ENCODE measurements at regions not wholly inside any gene's neighbourhood (a gene's known extent, or its start where the extent isn't known, plus 50 kb on each side); places are given as distances from the start of the nearest gene placed in this dataset.

DNA sequence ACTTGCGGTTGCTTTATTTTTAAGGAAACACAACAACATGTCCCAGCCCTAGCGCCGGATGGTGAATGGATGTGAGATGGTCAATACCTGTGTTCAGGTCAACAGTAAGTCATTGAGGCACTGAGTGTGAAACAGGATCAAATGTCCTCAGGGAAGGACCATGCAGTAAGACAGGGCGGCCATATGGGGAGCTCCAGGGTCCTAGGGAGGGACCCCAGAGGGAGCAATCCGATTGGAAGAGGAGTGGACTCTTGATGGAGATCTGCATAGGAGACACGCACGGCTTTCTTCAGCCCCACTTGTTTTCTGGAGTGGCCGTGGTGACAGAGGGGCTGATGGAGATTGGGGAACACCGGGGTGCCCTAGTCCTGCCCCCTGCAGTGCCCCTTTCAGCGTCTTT, 423.8 kb upstream of the MKI67 start:
- intact Hi-C loops (cut with DNase I): no loop called here
- no peak overlapping the region for H3K27ac ChIP-seq
- H3K4me1 ChIP-seq: no peaks in the 10 kb centered on the region
- H3K4me3 ChIP-seq: no peak overlapping the region
- peaks cover 0 to 4% (median 0%) of the 10 kb centered on the region in 3 donors for H3K27me3 ChIP-seq (ENCODE audit: insufficient read depth in 3 of 3, low read length in 2 of 3)
- no peaks in the 10 kb centered on the region for H3K36me3 ChIP-seq (ENCODE audit: insufficient read depth in 1 of 2, low read depth in 1 of 2)
- DNase-seq (no peak), ATAC-seq (no peak)
- WGBS, 3 donors: 89 to 93% (median 93%) methylated on average over 10 of the region's 10 CpGs
- TF ChIP-seq, protein P1, sequence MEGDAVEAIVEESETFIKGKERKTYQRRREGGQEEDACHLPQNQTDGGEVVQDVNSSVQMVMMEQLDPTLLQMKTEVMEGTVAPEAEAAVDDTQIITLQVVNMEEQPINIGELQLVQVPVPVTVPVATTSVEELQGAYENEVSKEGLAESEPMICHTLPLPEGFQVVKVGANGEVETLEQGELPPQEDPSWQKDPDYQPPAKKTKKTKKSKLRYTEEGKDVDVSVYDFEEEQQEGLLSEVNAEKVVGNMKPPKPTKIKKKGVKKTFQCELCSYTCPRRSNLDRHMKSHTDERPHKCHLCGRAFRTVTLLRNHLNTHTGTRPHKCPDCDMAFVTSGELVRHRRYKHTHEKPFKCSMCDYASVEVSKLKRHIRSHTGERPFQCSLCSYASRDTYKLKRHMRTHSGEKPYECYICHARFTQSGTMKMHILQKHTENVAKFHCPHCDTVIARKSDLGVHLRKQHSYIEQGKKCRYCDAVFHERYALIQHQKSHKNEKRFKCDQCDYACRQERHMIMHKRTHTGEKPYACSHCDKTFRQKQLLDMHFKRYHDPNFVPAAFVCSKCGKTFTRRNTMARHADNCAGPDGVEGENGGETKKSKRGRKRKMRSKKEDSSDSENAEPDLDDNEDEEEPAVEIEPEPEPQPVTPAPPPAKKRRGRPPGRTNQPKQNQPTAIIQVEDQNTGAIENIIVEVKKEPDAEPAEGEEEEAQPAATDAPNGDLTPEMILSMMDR (IDR thresholded peaks at IDR 0.05): no peak
- H3K9me3 ChIP-seq: no peaks in the 10 kb centered on the region

DNA sequence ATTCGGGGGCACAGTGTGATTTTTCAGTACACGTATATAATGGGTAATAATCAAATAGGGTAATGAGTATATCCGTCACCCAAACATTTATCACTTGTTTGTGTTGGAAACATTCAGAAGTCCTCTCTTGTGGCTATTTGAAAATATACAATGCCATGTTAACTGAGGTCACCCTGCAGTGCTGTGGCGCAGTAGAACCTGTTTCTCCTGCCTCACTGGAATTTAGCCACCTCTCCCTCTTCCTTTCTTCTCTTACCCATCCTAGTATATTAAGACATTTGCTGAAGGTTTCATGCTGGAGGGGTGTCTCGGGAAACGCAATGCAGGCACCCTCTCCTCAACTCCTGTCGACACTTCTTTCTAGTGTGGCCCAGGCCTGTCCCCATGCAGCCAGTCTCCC, 425.3 kb upstream of the MKI67 start:
- Histone ChIP-seq H3K27ac (no peak overlapping the region), H3K9me3 (no peaks in the 10 kb centered on the region), H3K4me1 (no peaks in the 10 kb centered on the region), H3K36me3 (ENCODE audit: insufficient read depth in 1 of 2, low read depth in 1 of 2) (no peaks in the 10 kb centered on the region), H3K4me3 (no peak overlapping the region), H3K27me3 (ENCODE audit: insufficient read depth in 3 of 3, low read length in 2 of 3) (peaks cover 0 to 4% (median 3%) of the 10 kb centered on the region in 3 donors)
- WGBS, 3 donors: 87 to 98% (median 90%) methylated on average over 7 of the region's 7 CpGs
- no peak for DNase-seq
- intact Hi-C loops (cut with DNase I): no loop called here
- no peak for ATAC-seq
- TF ChIP-seq, protein P1 (IDR thresholded peaks at IDR 0.05): no peak

DNA sequence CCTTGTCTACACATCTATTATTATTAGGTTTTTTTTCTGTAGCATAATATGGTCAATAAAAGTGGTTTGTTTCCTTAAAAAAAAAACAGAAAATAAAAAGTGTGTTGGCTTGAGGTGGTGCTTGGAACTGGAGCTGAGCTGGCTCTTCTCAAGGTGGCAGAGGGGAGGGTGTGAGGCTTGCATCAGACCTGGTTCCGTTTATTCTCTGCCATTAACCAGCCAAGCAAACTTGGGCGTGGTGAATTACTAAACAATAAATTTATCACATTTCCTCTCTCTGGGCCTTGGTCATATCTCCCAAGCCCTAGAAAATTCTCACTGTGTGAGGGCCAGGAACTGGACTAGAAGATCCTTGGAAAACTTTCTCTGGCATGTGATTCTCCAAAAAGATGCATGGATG, 427.5 kb upstream of the MKI67 start:
- DNase-seq (no peak), ATAC-seq (no peak)
- Histone ChIP-seq H3K4me3 (no peak overlapping the region), H3K36me3 (ENCODE audit: insufficient read depth in 1 of 2, low read depth in 1 of 2) (no peaks in the 10 kb centered on the region), H3K27me3 (ENCODE audit: insufficient read depth in 3 of 3, low read length in 2 of 3) (peaks cover 0 to 3% (median 0%) of the 10 kb centered on the region in 3 donors), H3K4me1 (no peaks in the 10 kb centered on the region), H3K9me3 (no peaks in the 10 kb centered on the region), H3K27ac (no peak overlapping the region)
- intact Hi-C loops (cut with DNase I): no loop called here
- 46 to 73% (median 52%) methylated on average over 2 of the region's 2 CpGs for WGBS, 3 donors
- TF ChIP-seq, protein P1 (IDR thresholded peaks at IDR 0.05): no peak

DNA sequence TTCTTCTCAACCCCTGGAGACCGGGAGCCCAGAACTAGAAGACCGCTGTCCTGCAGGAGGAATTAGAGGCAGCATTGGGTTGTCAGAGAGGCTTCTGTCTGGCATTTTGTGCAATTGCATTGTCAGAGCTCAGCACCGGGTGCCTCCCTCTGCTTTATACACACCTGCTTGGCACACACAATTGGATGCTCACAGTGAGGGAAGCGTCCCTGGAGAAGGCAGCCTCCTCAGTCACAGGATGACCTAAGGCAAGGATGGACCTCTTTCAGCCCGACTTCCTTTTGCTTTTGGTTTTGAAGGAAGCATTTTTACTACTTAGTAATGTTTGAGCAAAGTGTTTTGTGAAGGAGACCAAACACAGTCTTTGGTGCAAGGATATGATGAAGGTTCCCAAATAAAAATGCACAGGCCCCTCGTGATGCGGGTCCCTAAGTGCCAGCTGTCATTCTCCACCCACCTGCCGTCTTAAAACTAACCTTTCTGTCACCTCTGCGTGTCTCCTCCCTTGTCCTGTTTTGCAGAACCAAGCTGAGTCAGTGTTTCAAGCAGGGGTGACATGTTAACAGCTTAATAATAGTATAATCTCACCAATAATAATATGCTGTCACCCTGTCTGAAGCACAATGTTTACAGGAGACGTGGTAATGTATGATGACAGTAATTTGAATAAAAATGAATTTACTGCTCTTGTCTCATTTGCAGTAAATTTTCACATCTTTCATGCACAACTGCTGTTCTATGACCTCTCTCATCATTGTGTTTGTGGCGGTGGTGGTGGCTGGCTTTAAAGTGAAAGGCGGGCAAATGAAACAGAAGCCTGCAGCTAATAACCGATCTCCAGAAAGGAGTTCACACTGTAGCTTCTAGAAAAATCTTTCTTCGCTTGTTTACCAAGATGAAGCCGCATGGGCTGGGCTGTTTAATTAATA, 430.2 kb upstream of the MKI67 start:
- 78 to 81% (median 80%) methylated on average over 15 of the region's 15 CpGs for WGBS, 3 donors
- no peak overlapping the region for H3K4me3 ChIP-seq
- DNase-seq (no peak), ATAC-seq (no peak)
- no peaks in the 10 kb centered on the region for H3K9me3 ChIP-seq
- H3K4me1 ChIP-seq: no peaks in the 10 kb centered on the region
- intact Hi-C loops (cut with DNase I): no loop called here
- H3K27ac ChIP-seq: no peak overlapping the region
- peaks cover 0 to 3% (median 0%) of the 10 kb centered on the region in 3 donors for H3K27me3 ChIP-seq (ENCODE audit: insufficient read depth in 3 of 3, low read length in 2 of 3)
- TF ChIP-seq, protein P1 (IDR thresholded peaks at IDR 0.05): no peak
- no peaks in the 10 kb centered on the region for H3K36me3 ChIP-seq (ENCODE audit: insufficient read depth in 1 of 2, low read depth in 1 of 2)
